ENCODE measurements at regions not wholly inside any gene's neighbourhood (a gene's known extent, or its start where the extent isn't known, plus 50 kb on each side); places are given as distances from the start of the nearest gene placed in this dataset.

- no peak for TF ChIP-seq GATA2 (IDR thresholded peaks at IDR 0.05; ENCODE audit: low read depth, low read length)
- TF ChIP-seq GATA3 (IDR thresholded peaks at IDR 0.05; ENCODE audit: low read depth, low read length): no peak
These were observed 765.0 kb downstream of the INHBA start for GRCh38 chr7:40937879-40938278.
